Esophagus squamous epithelium (tissue), 5 donors: ENCODE measurements at regions not wholly inside any gene's neighbourhood (a gene's known extent, or its start where the extent isn't known, plus 50 kb on each side); places are given as distances from the start of the nearest gene placed in this dataset.
"Not testable (repeated sequence)": the region's sequence is repeated elsewhere in the genome, so short reads cannot be mapped to it uniquely, and the experiment has no call there.

Experiments
- DNase-seq: peaks from one replicate; lab custom pipeline; 2025; lab: John Stamatoyannopoulos, UW
- H3K27ac ChIP-seq, 4 donors: fragments of 200-600 bp; sonication (generic); one replicate each; pipeline ENCODE4 v1.5.1; 2016 to 2019; ENCODE audit warnings: mild to moderate bottlenecking in 1 of 4
- H3K27me3 ChIP-seq, 4 donors: fragments of 200-600 bp; sonication (generic); 1 replicate in 3 of 4; 2 replicates in 1 of 4; pipeline versions ENCODE4 v1.5.1 to v1.6.0; 2017 to 2021; ENCODE audit warnings: antibody characterized with exemption in 1 of 4
- H3K36me3 ChIP-seq, 3 donors: fragments of 200-600 bp; sonication (generic); one replicate each; pipeline ENCODE4 v1.5.1; 2016 to 2019
- H3K4me1 ChIP-seq, 3 donors: fragments of 200-600 bp; sonication (generic); one replicate each; pipeline ENCODE4 v1.5.1; 2017 to 2019
- H3K4me3 ChIP-seq, 4 donors: fragments of 200-600 bp; sonication (generic); 1 replicate in 3 of 4; 2 replicates in 1 of 4; pipeline ENCODE4 v1.5.1; 2016 to 2019; ENCODE audit warnings: mild to moderate bottlenecking in 2 of 4, moderate library complexity in 1 of 4
- H3K9me3 ChIP-seq, 3 donors: fragments of 200-600 bp; sonication (generic); one replicate each; pipeline ENCODE4 v1.5.1; 2016 to 2019
- CTCF ChIP-seq, 6 experiments: fragments of 450-650 bp in 4 of 6; fragments of 200-600 bp in 2 of 6; sonication (generic) in 2 of 6; IDR thresholded peaks; one replicate each; pipeline ENCODE4 v1.5.1; 2016 to 2019; ENCODE audit warnings: antibody characterized with exemption in 6 of 6, mild to moderate bottlenecking in 4 of 6, moderate library complexity in 4 of 6
- POLR2A ChIP-seq, 4 donors: fragments of 450-650 bp; IDR thresholded peaks; one replicate each; pipeline ENCODE4 v1.6.1; 2017; ENCODE audit warnings: antibody characterized with exemption in 4 of 4, mild to moderate bottlenecking in 4 of 4, moderate library complexity in 3 of 4
- WGBS, 2 donors: methylation state at CpG; one replicate each; pipeline ENCODE4 v1.1.5; 2018; 5-methylcytosine and 5-hydroxymethylcytosine counted together
- intact Hi-C: fragments of 100-400 bp; cut with DNase I; formaldehyde crosslinking; loops from one replicate; pipeline ENCODE4 v1.15.0; 2022
- donor health status: DM: yes; HTN: yes; CAD: no.

- no peak overlapping the region for H3K27ac ChIP-seq
- no peak for DNase-seq
- no peaks in the 10 kb centered on the region for H3K36me3 ChIP-seq
- 77 to 80% methylated on average over 2 of the region's 2 CpGs for WGBS, 2 donors
- H3K4me3 ChIP-seq: no peak overlapping the region
- intact Hi-C loops: no loop called here
- no peaks in the 10 kb centered on the region for H3K9me3 ChIP-seq
- no peaks in the 10 kb centered on the region for H3K4me1 ChIP-seq
- TF ChIP-seq POLR2A (IDR thresholded peaks at IDR 0.05) (no peak), CTCF (IDR thresholded peaks at IDR 0.05) (no peak)
- H3K27me3 ChIP-seq: no peaks in the 10 kb centered on the region
Observed at GRCh38 chr5:108507631-108508030, 125.7 kb upstream of the FBXL17 start.

GRCh38 chr5:108505608-108506007, 123.7 kb upstream of the FBXL17 start:
- no peaks in the 10 kb centered on the region for H3K4me1 ChIP-seq
- H3K4me3 ChIP-seq: no peak overlapping the region
- no peaks in the 10 kb centered on the region for H3K27me3 ChIP-seq
- H3K27ac ChIP-seq: no peak overlapping the region
- H3K9me3 ChIP-seq: peaks cover 0 to 4% (median 3%) of the 10 kb centered on the region in 3 donors
- no peak for TF ChIP-seq POLR2A (IDR thresholded peaks at IDR 0.05)
- TF ChIP-seq CTCF (IDR thresholded peaks at IDR 0.05): no peak
- no peaks in the 10 kb centered on the region for H3K36me3 ChIP-seq
- intact Hi-C loops: no loop called here
- no peak for DNase-seq
- 47 to 53% methylated on average over 2 of the region's 2 CpGs for WGBS, 2 donors

GRCh38 chr5:108504974-108505373, 123.1 kb upstream of the FBXL17 start:
- Histone ChIP-seq H3K27ac (no peak overlapping the region), H3K4me1 (no peaks in the 10 kb centered on the region), H3K9me3 (peaks cover 0 to 10% (median 3%) of the 10 kb centered on the region in 3 donors), H3K36me3 (no peaks in the 10 kb centered on the region), H3K27me3 (no peaks in the 10 kb centered on the region), H3K4me3 (no peak overlapping the region)
- DNase-seq: no peak
- WGBS, 2 donors: 70 to 86% methylated on average over 1 of the region's 1 CpG
- TF ChIP-seq POLR2A (IDR thresholded peaks at IDR 0.05) (no peak), CTCF (IDR thresholded peaks at IDR 0.05) (no peak)
- intact Hi-C loops: no loop called here

GRCh38 chr5:108503986-108504385, 122.1 kb upstream of the FBXL17 start:
- Histone ChIP-seq H3K9me3 (peaks cover 0 to 11% (median 3%) of the 10 kb centered on the region in 3 donors), H3K4me1 (no peaks in the 10 kb centered on the region), H3K27me3 (no peaks in the 10 kb centered on the region), H3K4me3 (no peak overlapping the region), H3K36me3 (no peaks in the 10 kb centered on the region), H3K27ac (no peak overlapping the region)
- DNase-seq: no peak
- TF ChIP-seq POLR2A (IDR thresholded peaks at IDR 0.05) (no peak), CTCF (IDR thresholded peaks at IDR 0.05) (no peak)
- whole genome bisulfite sequencing, 2 donors: 71 to 84% methylated on average over 2 of the region's 2 CpGs
- intact Hi-C loops: no loop called here

- intact Hi-C loops, H3K4me3 ChIP-seq, H3K4me1 ChIP-seq, H3K27me3 ChIP-seq, H3K9me3 ChIP-seq, H3K27ac ChIP-seq, DNase-seq, H3K36me3 ChIP-seq: not testable (repeated sequence)
- WGBS, 2 donors: 71 to 100% methylated on average over 3 of the region's 3 CpGs
Observed at GRCh38 chr5:108495615-108496014, 113.7 kb upstream of the FBXL17 start.

GRCh38 chr5:108487951-108488350, 106.1 kb upstream of the FBXL17 start:
- Histone ChIP-seq H3K4me1 (no peaks in the 10 kb centered on the region), H3K9me3 (no peaks in the 10 kb centered on the region), H3K36me3 (no peaks in the 10 kb centered on the region), H3K27ac (no peak overlapping the region), H3K27me3 (no peaks in the 10 kb centered on the region), H3K4me3 (no peak overlapping the region)
- no peak for DNase-seq
- intact Hi-C loops: no loop called here
- no peak for TF ChIP-seq POLR2A (IDR thresholded peaks at IDR 0.05)
- TF ChIP-seq CTCF (IDR thresholded peaks at IDR 0.05): no peak
- 55 to 63% methylated on average over 3 of the region's 3 CpGs for WGBS, 2 donors
